ENCODE measurements at regions not wholly inside any gene's neighbourhood (a gene's known extent, or its start where the extent isn't known, plus 50 kb on each side); places are given as distances from the start of the nearest gene placed in this dataset.

DNA sequence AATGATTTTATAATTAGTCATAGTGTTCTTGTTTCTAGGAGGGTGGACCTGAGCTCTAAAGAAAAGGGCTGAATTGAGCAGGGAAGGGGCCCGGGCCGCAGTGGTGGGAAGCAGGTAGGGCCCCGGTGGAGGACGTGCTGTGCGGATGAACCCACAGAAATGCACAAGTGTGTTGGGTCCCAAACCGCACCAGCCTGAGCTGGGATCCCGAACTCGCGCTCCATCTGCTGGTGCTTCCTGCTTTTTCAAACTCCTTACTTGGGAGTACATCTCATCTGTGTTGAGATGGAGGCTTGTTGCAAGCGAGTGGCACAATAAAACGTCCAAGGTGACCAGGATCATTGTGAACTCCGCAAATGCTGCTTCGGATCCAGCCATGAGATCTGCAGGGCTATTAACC, 244.8 kb upstream of the IGF1R start:
- WGBS, 2 donors, result 89 to 90% methylated on average over 13 of the region's 13 CpGs
- no peaks in the 10 kb centered on the region for H3K36me3 ChIP-seq (ENCODE audit: control insufficient read depth in 2 of 2, insufficient read depth in 2 of 2, low read length in 1 of 2)
- no peaks in the 10 kb centered on the region for H3K4me1 ChIP-seq (ENCODE audit: control insufficient read depth in 2 of 2, insufficient read depth in 2 of 2, low read length in 1 of 2)
- H3K27ac ChIP-seq (ENCODE audit: low read depth in 2 of 2, low read length in 1 of 2), result no peak overlapping the region
- H3K9me3 ChIP-seq (ENCODE audit: control insufficient read depth in 2 of 2, insufficient read depth in 1 of 2, low read depth in 1 of 2, low read length in 1 of 2), result no peaks in the 10 kb centered on the region
- H3K4me3 ChIP-seq (ENCODE audit: low read depth in 1 of 2, low read length in 2 of 2), result no peak overlapping the region
- no peaks in the 10 kb centered on the region for H3K27me3 ChIP-seq (ENCODE audit: control insufficient read depth in 1 of 2, insufficient read depth in 2 of 2, low read length in 2 of 2)

DNA sequence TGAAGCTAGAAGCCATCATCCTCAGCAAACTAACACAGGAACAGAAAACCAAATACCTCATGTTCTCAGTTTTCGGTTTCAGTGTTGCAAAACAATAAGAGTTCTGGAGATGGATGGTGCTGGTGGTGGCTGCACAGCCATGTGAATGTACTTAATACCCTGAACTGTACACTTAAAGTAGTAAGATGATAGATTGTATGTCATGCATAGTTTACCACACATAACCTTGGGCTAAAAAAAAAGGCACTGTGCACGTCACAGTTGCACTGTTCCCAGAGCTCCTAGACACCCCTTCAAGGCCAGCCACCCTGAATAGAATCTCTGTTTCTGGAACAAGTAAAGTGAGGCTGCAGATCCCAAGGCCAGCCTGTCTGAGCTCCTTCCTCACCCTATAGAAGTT, 243.3 kb upstream of the IGF1R start:
- no peaks in the 10 kb centered on the region for H3K27me3 ChIP-seq (ENCODE audit: control insufficient read depth in 1 of 2, insufficient read depth in 2 of 2, low read length in 2 of 2)
- 36 to 50% methylated on average over 2 of the region's 2 CpGs for WGBS, 2 donors
- no peak overlapping the region for H3K27ac ChIP-seq (ENCODE audit: low read depth in 2 of 2, low read length in 1 of 2)
- H3K36me3 ChIP-seq (ENCODE audit: control insufficient read depth in 2 of 2, insufficient read depth in 2 of 2, low read length in 1 of 2), result no peaks in the 10 kb centered on the region
- H3K4me3 ChIP-seq (ENCODE audit: low read depth in 1 of 2, low read length in 2 of 2), result no peak overlapping the region
- H3K4me1 ChIP-seq (ENCODE audit: control insufficient read depth in 2 of 2, insufficient read depth in 2 of 2, low read length in 1 of 2), result no peaks in the 10 kb centered on the region
- H3K9me3 ChIP-seq (ENCODE audit: control insufficient read depth in 2 of 2, insufficient read depth in 1 of 2, low read depth in 1 of 2, low read length in 1 of 2), result no peaks in the 10 kb centered on the region

DNA sequence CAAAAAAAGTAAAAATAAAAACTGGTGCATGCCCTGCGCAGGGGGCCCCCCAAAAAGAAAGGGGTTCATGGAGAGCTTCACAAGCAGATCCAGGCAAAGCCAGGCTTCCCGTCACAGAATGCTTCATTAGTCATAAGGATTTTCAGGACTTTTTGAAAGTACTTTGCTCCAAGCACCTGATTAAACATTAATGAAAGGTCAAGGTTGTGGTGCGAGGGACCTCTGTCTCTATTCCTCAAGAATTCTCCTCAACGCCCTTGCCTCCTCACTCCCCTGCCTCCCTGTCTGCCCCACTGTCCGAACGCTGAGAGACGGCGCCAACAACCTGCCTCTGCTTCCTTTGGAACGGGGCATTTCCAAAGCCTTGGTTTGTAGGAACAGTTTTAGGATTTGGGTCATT, 240.1 kb upstream of the IGF1R start:
- no peaks in the 10 kb centered on the region for H3K9me3 ChIP-seq (ENCODE audit: control insufficient read depth in 2 of 2, insufficient read depth in 1 of 2, low read depth in 1 of 2, low read length in 1 of 2)
- H3K36me3 ChIP-seq (ENCODE audit: control insufficient read depth in 2 of 2, insufficient read depth in 2 of 2, low read length in 1 of 2), result no peaks in the 10 kb centered on the region
- no peak overlapping the region for H3K4me3 ChIP-seq (ENCODE audit: low read depth in 1 of 2, low read length in 2 of 2)
- no peaks in the 10 kb centered on the region for H3K4me1 ChIP-seq (ENCODE audit: control insufficient read depth in 2 of 2, insufficient read depth in 2 of 2, low read length in 1 of 2)
- no peak overlapping the region for H3K27ac ChIP-seq (ENCODE audit: low read depth in 2 of 2, low read length in 1 of 2)
- H3K27me3 ChIP-seq (ENCODE audit: control insufficient read depth in 1 of 2, insufficient read depth in 2 of 2, low read length in 2 of 2), result no peaks in the 10 kb centered on the region
- WGBS, 2 donors, result 78 to 93% methylated on average over 9 of the region's 9 CpGs

DNA sequence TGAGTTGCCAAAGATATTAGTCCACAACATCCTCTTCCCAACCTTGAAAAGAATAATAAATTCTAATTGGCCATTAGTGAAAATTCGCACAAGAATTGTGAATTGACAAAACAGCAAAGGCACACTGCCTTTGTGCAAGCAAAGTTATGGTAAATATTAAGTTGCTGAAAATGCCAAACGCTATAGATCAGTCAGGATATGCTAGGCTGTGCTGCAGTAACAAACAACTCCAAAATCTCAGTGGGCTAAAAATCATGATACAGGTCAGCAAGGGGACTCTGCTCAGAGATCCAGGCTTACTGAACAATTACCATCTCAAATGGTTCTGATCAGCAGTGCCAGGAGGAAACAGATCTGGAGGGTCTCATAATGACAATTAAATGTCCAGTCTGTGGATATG, 238.0 kb upstream of the IGF1R start:
- no peaks in the 10 kb centered on the region for H3K36me3 ChIP-seq (ENCODE audit: control insufficient read depth in 2 of 2, insufficient read depth in 2 of 2, low read length in 1 of 2)
- no peaks in the 10 kb centered on the region for H3K27me3 ChIP-seq (ENCODE audit: control insufficient read depth in 1 of 2, insufficient read depth in 2 of 2, low read length in 2 of 2)
- H3K27ac ChIP-seq (ENCODE audit: low read depth in 2 of 2, low read length in 1 of 2), result no peak overlapping the region
- H3K4me3 ChIP-seq (ENCODE audit: low read depth in 1 of 2, low read length in 2 of 2), result no peak overlapping the region
- H3K4me1 ChIP-seq (ENCODE audit: control insufficient read depth in 2 of 2, insufficient read depth in 2 of 2, low read length in 1 of 2), result no peaks in the 10 kb centered on the region
- H3K9me3 ChIP-seq (ENCODE audit: control insufficient read depth in 2 of 2, insufficient read depth in 1 of 2, low read depth in 1 of 2, low read length in 1 of 2), result peaks cover 0 to 4% of the 10 kb centered on the region in 2 donors
- 92% methylated on average over 2 of the region's 2 CpGs for WGBS, 2 donors

DNA sequence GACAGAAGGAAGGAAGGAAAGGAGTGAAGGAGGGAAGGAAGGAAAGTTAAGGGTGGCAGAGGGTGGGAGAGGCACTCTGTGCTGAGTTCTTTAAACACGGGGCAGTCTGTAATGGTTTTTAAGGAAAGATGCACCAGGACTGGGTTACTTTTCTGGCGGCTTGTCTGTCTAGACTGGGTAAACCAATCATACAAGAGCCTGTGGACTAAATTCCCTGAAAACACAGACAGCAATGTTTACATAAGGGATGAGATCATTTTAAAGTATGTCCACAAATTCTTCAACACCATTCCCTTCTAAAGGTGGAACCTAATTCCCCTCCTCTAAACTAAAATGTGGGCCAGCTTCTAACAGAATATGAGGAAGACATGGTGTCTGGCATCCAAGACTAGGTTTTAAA, 235.5 kb upstream of the IGF1R start:
- H3K27me3 ChIP-seq (ENCODE audit: control insufficient read depth in 1 of 2, insufficient read depth in 2 of 2, low read length in 2 of 2), result no peaks in the 10 kb centered on the region
- WGBS, 2 donors, result 84 to 85% methylated on average over 2 of the region's 2 CpGs
- peaks cover 0 to 4% of the 10 kb centered on the region in 2 donors for H3K9me3 ChIP-seq (ENCODE audit: control insufficient read depth in 2 of 2, insufficient read depth in 1 of 2, low read depth in 1 of 2, low read length in 1 of 2)
- no peak overlapping the region for H3K4me3 ChIP-seq (ENCODE audit: low read depth in 1 of 2, low read length in 2 of 2)
- no peaks in the 10 kb centered on the region for H3K36me3 ChIP-seq (ENCODE audit: control insufficient read depth in 2 of 2, insufficient read depth in 2 of 2, low read length in 1 of 2)
- no peak overlapping the region for H3K27ac ChIP-seq (ENCODE audit: low read depth in 2 of 2, low read length in 1 of 2)
- no peaks in the 10 kb centered on the region for H3K4me1 ChIP-seq (ENCODE audit: control insufficient read depth in 2 of 2, insufficient read depth in 2 of 2, low read length in 1 of 2)

DNA sequence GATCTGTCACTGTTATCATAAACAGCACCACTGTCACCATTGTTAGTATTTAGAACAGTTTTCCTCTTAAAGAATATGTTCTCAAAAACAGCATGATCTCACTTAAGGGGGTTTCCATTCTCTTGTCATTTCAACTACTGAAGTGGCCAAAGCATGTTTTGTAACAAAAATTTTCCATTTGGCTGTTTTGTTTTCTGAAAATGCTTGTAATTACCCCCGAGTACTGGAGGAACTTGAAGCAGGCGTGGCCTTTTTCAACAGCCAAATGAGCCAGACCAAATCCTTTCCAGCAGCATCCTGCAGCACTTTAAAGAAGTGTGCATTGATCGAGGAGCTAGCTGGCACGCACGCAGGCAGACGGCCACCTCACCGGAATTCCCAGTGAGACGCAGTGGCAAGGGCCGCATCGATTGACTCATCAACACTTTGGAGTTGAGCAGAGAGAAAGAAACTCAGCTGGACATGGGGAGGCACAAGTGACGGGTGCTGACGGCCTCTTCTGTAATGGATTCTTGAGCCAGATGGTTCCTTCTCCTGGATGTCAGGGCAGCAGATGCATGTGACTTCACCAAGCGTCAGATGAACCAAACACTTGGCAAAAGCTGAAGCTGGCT, 234.3 kb upstream of the IGF1R start:
- Histone ChIP-seq H3K4me1 (ENCODE audit: control insufficient read depth in 2 of 2, insufficient read depth in 2 of 2, low read length in 1 of 2) (no peaks in the 10 kb centered on the region), H3K36me3 (ENCODE audit: control insufficient read depth in 2 of 2, insufficient read depth in 2 of 2, low read length in 1 of 2) (no peaks in the 10 kb centered on the region), H3K27ac (ENCODE audit: low read depth in 2 of 2, low read length in 1 of 2) (no peak overlapping the region), H3K4me3 (ENCODE audit: low read depth in 1 of 2, low read length in 2 of 2) (no peak overlapping the region), H3K9me3 (ENCODE audit: control insufficient read depth in 2 of 2, insufficient read depth in 1 of 2, low read depth in 1 of 2, low read length in 1 of 2) (peaks cover 0 to 4% of the 10 kb centered on the region in 2 donors), H3K27me3 (ENCODE audit: control insufficient read depth in 1 of 2, insufficient read depth in 2 of 2, low read length in 2 of 2) (no peaks in the 10 kb centered on the region)
- WGBS, 2 donors, result 36 to 57% methylated on average over 13 of the region's 13 CpGs

DNA sequence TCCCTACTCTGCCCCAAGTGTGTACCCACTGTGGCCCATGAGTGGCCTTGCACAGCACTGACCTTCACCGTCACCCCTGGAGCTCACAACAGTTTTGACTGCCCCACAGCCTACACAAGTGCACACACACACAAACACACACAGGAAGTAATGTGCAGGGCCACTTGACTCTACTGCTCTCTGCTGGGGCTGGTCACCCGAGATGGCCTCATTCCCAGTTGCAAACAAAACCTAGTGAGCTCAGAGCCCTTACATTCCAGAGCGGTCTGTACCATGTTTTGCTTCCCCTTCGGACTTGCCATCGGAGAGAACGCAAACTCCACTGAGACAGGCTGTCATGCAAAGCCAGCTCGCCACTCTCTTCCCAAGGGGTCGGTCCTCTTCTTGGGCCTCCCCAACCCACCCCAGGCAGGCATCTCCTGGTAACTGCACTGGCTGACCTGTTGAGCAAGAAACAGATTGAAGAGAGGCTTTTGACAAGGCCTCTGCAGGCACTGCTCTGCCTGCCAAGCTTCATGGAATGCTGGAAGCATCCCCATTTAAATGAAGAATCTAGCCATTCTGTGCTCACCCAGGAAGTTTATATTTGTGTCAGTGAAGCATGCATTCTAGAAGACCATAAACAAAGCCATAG, 232.0 kb upstream of the IGF1R start:
- Histone ChIP-seq H3K27me3 (ENCODE audit: control insufficient read depth in 1 of 2, insufficient read depth in 2 of 2, low read length in 2 of 2) (no peaks in the 10 kb centered on the region), H3K36me3 (ENCODE audit: control insufficient read depth in 2 of 2, insufficient read depth in 2 of 2, low read length in 1 of 2) (no peaks in the 10 kb centered on the region), H3K4me1 (ENCODE audit: control insufficient read depth in 2 of 2, insufficient read depth in 2 of 2, low read length in 1 of 2) (peaks cover 0 to 3% of the 10 kb centered on the region in 2 donors), H3K4me3 (ENCODE audit: low read depth in 1 of 2, low read length in 2 of 2) (no peak overlapping the region), H3K9me3 (ENCODE audit: control insufficient read depth in 2 of 2, insufficient read depth in 1 of 2, low read depth in 1 of 2, low read length in 1 of 2) (peaks cover 0 to 4% of the 10 kb centered on the region in 2 donors), H3K27ac (ENCODE audit: low read depth in 2 of 2, low read length in 1 of 2) (peak overlapping the region in 1 of 2 donors; percentile 63)
- 68 to 74% methylated on average over 8 of the region's 8 CpGs for WGBS, 2 donors

DNA sequence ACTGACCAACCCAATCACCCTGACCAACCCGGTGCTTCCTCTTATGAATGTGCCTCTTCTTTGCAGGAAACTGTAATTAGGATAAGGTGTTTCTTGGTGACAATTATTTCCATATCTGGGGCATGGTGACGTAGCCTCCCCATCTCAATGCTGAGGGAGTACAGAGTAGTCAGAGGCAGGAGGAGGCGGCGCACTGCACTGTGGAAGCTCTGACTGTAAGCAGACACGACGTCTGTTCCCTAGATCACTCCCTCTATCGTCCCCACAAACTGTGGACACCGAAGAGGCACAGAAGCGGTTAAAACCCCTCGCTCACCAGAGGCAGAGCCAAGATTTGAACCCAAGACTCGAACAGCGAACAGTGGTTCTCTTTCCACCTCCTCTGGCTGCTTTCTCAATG, 231.0 kb upstream of the IGF1R start:
- 85 to 89% methylated on average over 12 of the region's 12 CpGs for WGBS, 2 donors
- H3K27ac ChIP-seq (ENCODE audit: low read depth in 2 of 2, low read length in 1 of 2), result no peak overlapping the region

DNA sequence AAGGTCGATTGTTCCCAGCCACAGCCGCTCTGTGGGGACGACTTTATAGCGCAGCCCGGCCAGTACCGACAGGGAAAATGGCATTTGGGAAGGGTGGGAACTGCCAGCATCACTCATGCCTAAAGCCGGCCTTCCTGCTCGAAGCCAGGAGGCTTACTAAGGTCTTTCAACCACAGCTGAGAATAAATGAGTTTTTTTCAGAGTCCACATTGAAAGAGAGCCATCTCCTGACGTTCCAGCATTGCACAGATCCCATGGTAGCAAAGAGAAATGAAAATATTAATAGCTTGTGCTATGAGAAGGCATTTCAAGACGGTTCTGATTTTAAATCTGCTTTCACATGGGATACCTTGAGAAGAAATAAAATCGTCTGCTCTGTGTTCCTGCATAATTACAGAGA, 230.2 kb upstream of the IGF1R start:
- no peak overlapping the region for H3K27ac ChIP-seq (ENCODE audit: low read depth in 2 of 2, low read length in 1 of 2)
- H3K9me3 ChIP-seq (ENCODE audit: control insufficient read depth in 2 of 2, insufficient read depth in 1 of 2, low read depth in 1 of 2, low read length in 1 of 2), result peaks cover 0 to 4% of the 10 kb centered on the region in 2 donors
- H3K4me3 ChIP-seq (ENCODE audit: low read depth in 1 of 2, low read length in 2 of 2), result no peak overlapping the region
- 72 to 74% methylated on average over 11 of the region's 11 CpGs for WGBS, 2 donors
- peaks cover 0 to 5% of the 10 kb centered on the region in 2 donors for H3K4me1 ChIP-seq (ENCODE audit: control insufficient read depth in 2 of 2, insufficient read depth in 2 of 2, low read length in 1 of 2)
- no peaks in the 10 kb centered on the region for H3K27me3 ChIP-seq (ENCODE audit: control insufficient read depth in 1 of 2, insufficient read depth in 2 of 2, low read length in 2 of 2)
- H3K36me3 ChIP-seq (ENCODE audit: control insufficient read depth in 2 of 2, insufficient read depth in 2 of 2, low read length in 1 of 2), result no peaks in the 10 kb centered on the region

More for the DNA sequence above, 231.0 kb upstream of the IGF1R start:
- Histone ChIP-seq H3K36me3 (ENCODE audit: control insufficient read depth in 2 of 2, insufficient read depth in 2 of 2, low read length in 1 of 2) (no peaks in the 10 kb centered on the region), H3K27me3 (ENCODE audit: control insufficient read depth in 1 of 2, insufficient read depth in 2 of 2, low read length in 2 of 2) (no peaks in the 10 kb centered on the region), H3K9me3 (ENCODE audit: control insufficient read depth in 2 of 2, insufficient read depth in 1 of 2, low read depth in 1 of 2, low read length in 1 of 2) (peaks cover 0 to 4% of the 10 kb centered on the region in 2 donors), H3K4me3 (ENCODE audit: low read depth in 1 of 2, low read length in 2 of 2) (no peak overlapping the region), H3K4me1 (ENCODE audit: control insufficient read depth in 2 of 2, insufficient read depth in 2 of 2, low read length in 1 of 2) (peaks cover 0 to 5% of the 10 kb centered on the region in 2 donors)

DNA sequence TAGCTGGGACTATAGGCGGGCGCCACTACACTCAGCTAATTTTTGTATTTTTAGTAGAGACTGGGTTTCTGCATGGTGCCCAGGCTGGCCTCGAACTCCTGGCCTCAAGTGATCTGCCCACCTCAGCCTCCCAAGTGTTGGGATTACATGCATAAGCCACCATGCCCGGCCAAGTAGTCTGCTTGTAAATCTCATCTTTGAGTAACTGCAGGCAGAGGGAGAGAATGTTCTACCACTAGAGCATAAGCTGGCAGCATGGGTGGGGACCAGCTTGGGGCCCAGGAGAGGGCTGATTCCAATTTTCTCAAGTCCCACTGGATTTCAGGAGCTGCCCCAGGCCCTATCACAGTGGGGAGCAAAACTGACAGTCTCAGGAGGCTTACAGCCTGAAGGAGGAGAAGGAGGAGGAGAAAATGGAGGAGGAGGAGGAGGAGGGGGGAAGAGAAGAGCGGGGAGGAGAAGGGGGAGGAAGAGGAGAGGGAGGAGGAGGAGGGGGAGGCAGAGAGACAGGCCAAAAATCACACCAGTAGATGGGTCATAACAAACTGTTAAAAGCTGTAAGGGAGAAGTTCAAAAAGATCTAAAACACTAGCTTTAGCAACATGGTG, 229.1 kb upstream of the IGF1R start:
- 70 to 79% methylated on average over 5 of the region's 5 CpGs for WGBS, 2 donors
- Histone ChIP-seq H3K27ac (ENCODE audit: low read depth in 2 of 2, low read length in 1 of 2) (no peak overlapping the region), H3K27me3 (ENCODE audit: control insufficient read depth in 1 of 2, insufficient read depth in 2 of 2, low read length in 2 of 2) (no peaks in the 10 kb centered on the region), H3K9me3 (ENCODE audit: control insufficient read depth in 2 of 2, insufficient read depth in 1 of 2, low read depth in 1 of 2, low read length in 1 of 2) (peaks cover 0 to 4% of the 10 kb centered on the region in 2 donors), H3K4me1 (ENCODE audit: control insufficient read depth in 2 of 2, insufficient read depth in 2 of 2, low read length in 1 of 2) (peaks cover 0 to 5% of the 10 kb centered on the region in 2 donors), H3K36me3 (ENCODE audit: control insufficient read depth in 2 of 2, insufficient read depth in 2 of 2, low read length in 1 of 2) (no peaks in the 10 kb centered on the region), H3K4me3 (ENCODE audit: low read depth in 1 of 2, low read length in 2 of 2) (no peak overlapping the region)
